LNCaP clone FGC (cell line): ENCODE measurements at regions not wholly inside any gene's neighbourhood (a gene's known extent, or its start where the extent isn't known, plus 50 kb on each side); places are given as distances from the start of the nearest gene placed in this dataset.
"Not testable (repeated sequence)": the region's sequence is repeated elsewhere in the genome, so short reads cannot be mapped to it uniquely, and the experiment has no call there.

Experiments used
- DNase-seq: peaks from one replicate; pipeline ENCODE4 v3.0.0-alpha.2; 2011; ENCODE audit warnings: low read depth
- H3K4me3 ChIP-seq: 2 replicates; pipeline ENCODE4 v1.5.1; 2011; ENCODE audit warnings: mild to moderate bottlenecking, low read depth, low read length, control low read depth
- TF ChIP-seq, protein P1 (sequence below): IDR thresholded peaks from 2 replicates; pipeline ENCODE4 v1.5.1; 2012; ENCODE audit warnings: mild to moderate bottlenecking; ENCODE audit not compliant: control insufficient read depth, insufficient read depth; ENCODE audit errors: extremely low read depth

- DNase-seq: no peak
These were observed 384.2 kb downstream of the CGGBP1 start for GRCh38 chr3:87674397-87675161.

GRCh38 chr3:87673132-87673531, 385.7 kb downstream of the CGGBP1 start:
- TF ChIP-seq, protein P1, sequence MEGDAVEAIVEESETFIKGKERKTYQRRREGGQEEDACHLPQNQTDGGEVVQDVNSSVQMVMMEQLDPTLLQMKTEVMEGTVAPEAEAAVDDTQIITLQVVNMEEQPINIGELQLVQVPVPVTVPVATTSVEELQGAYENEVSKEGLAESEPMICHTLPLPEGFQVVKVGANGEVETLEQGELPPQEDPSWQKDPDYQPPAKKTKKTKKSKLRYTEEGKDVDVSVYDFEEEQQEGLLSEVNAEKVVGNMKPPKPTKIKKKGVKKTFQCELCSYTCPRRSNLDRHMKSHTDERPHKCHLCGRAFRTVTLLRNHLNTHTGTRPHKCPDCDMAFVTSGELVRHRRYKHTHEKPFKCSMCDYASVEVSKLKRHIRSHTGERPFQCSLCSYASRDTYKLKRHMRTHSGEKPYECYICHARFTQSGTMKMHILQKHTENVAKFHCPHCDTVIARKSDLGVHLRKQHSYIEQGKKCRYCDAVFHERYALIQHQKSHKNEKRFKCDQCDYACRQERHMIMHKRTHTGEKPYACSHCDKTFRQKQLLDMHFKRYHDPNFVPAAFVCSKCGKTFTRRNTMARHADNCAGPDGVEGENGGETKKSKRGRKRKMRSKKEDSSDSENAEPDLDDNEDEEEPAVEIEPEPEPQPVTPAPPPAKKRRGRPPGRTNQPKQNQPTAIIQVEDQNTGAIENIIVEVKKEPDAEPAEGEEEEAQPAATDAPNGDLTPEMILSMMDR: no peak
- no peak overlapping the region for H3K4me3 ChIP-seq
- no peak for DNase-seq

More at GRCh38 chr3:87674397-87675161, 384.2 kb downstream of the CGGBP1 start:
- TF ChIP-seq, protein P1: no peak
- H3K4me3 ChIP-seq: no peak overlapping the region

DNA sequence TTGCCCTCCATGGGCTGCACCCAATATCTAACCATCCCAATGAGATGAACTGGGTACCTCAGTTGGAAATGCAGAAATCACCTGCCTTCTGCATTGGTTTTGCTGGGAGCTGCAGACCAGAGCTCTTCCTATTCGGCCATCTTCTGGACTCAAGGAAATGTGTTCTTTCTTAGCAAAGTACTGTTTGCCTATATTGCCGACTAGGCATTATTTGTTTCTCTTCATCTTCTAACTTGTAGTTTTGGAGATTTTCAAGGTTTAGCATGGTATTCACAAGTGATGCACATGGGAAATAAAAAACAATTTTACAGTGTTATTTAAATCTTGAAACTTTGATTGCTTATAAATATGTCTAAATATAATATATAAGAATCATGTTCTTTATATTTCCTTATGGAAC, 377.8 kb upstream of the POU1F1 start:
- no peak for DNase-seq
- TF ChIP-seq, protein P1: no peak

GRCh38 chr3:87653138-87653537, 376.8 kb upstream of the POU1F1 start:
- H3K4me3 ChIP-seq, DNase-seq: not testable (repeated sequence)

More for the DNA sequence above, 377.8 kb upstream of the POU1F1 start:
- H3K4me3 ChIP-seq: no peak overlapping the region

GRCh38 chr3:87634426-87634825, 358.0 kb upstream of the POU1F1 start:
- no peak overlapping the region for H3K4me3 ChIP-seq
- no peak for DNase-seq
- TF ChIP-seq, protein P1: no peak

DNA sequence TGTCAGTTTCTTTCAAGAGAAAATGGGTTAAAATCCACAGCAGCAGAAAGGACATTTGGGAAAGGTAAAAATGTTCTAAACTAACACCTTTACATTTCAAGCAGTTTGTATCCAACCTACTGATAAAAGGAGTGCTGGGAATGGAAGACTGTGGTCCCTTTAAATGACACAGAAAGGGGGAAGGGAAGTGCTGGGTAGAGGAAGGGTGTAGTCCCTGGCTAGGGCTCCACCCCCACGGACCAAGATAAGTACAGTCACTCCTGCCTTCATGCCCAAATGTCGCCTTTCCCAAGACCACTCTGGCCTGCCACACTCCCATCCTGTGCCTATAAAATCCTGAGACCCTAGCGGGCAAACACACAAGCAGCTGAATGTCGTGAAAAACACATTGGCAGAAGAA, 350.9 kb upstream of the POU1F1 start:
- no peak for DNase-seq
- no peak overlapping the region for H3K4me3 ChIP-seq
- TF ChIP-seq, protein P1: no peak

DNA sequence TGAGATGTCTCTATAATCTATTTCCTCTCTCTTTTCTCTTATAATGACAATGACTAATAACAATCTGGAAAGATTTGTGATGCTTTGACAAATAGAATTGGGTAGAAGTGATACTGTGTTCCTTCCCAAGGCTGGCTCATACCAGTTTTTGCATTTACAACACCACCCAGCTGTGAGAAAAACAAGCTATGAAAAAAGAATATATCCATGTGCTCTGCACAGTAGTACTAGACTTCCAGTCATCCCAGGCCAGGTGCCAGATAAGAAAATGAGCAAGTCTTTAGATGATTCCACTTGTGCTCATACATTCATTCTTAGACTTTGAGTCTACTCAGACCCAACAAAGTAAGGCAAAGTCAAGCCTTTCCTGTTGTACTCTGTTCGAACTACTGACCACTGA, 350.2 kb upstream of the POU1F1 start:
- no peak for DNase-seq
- TF ChIP-seq, protein P1: no peak
- H3K4me3 ChIP-seq: no peak overlapping the region
